K562 (cell line): ENCODE measurements at regions not wholly inside any gene's neighbourhood (a gene's known extent, or its start where the extent isn't known, plus 50 kb on each side); places are given as distances from the start of the nearest gene placed in this dataset.

Experiments
- ATAC-seq: fragments of 200-7000 bp; cut with Tn5 transposase; 3 replicates; pipeline ENCODE4 v1.9.1; 2020; ENCODE audit warnings: moderate library complexity
- BruUV-seq: library from RNA; stranded (reverse); fragments of 400-500 nt; replicated peaks from 2 replicates; lab custom pipeline; 2021; lab: Mats Ljungman, UMichigan
- CTCF ChIA-PET: fragments of 300-600 bp; formaldehyde crosslinking; extraction: SDS; loops from one replicate; lab custom pipeline; 2021; ENCODE audit warnings: low intra/inter-chr PET ratio; lab: Yijun Ruan, JAX
- POLR2A ChIA-PET: fragments of 300-600, 350-650 bp; sonication (Branson Sonifier 250); formaldehyde crosslinking; extraction: SDS; loops from one replicate; lab custom pipeline; 2021; ENCODE audit warnings: antibody characterized with exemption, inconsistent platforms; lab: Yijun Ruan, JAX
- DNase-seq, 4 experiments: peaks; one replicate each; pipeline versions ENCODE4 v3.0.0 to v3.0.0-alpha.2; 2011 to 2018; ENCODE audit warnings: low spot score in 3 of 4, mixed read lengths in 3 of 4; ENCODE audit errors: extremely low read depth in 1 of 4
- FAIRE-seq: peaks from 2 replicates; lab custom pipeline; 2011; peaks lifted over from hg19 to GRCh38; lab: Jason Lieb, UNC
- H2AFZ ChIP-seq: 2 replicates; pipeline ENCODE4 v1.6.0; 2011; ENCODE audit warnings: low read depth, low read length, control low read depth, inconsistent platforms
- H3K27ac ChIP-seq: fragments of 200-600 bp; 3 replicates; pipeline ENCODE4 v1.8.0; 2011; ENCODE audit warnings: low read depth, mild to moderate bottlenecking, control low read depth, inconsistent platforms, low read length, moderate library complexity, mixed read lengths; ENCODE audit errors: extremely low read depth
- H3K27me3 ChIP-seq, 2 experiments: fragments of 300-600 bp in 1 of 2; 2 replicates in 1 of 2; 3 replicates in 1 of 2; pipeline versions ENCODE4 v1.6.0 to v1.8.0; 2011; ENCODE audit warnings: inconsistent platforms in 2 of 2, low read length in 2 of 2, mild to moderate bottlenecking in 1 of 2, mixed read lengths in 1 of 2, moderate library complexity in 1 of 2; ENCODE audit not compliant: control insufficient read depth in 2 of 2, insufficient read depth in 2 of 2
- H3K36me3 ChIP-seq: fragments of 300-600 bp; 3 replicates; pipeline ENCODE4 v1.8.0; 2011; ENCODE audit warnings: mild to moderate bottlenecking, low read length, inconsistent platforms; ENCODE audit not compliant: control insufficient read depth, insufficient read depth
- H3K4me1 ChIP-seq, 2 experiments: fragments of 200-600 bp in 1 of 2; replicated peaks in 1 of 2; 2 replicates in 1 of 2; 3 replicates in 1 of 2; pipeline versions ENCODE4 v1.5.1 to v1.8.0; 2011; ENCODE audit warnings: inconsistent platforms in 2 of 2, low read length in 2 of 2, mild to moderate bottlenecking in 1 of 2, mixed read lengths in 1 of 2, moderate library complexity in 1 of 2; ENCODE audit not compliant: control insufficient read depth in 2 of 2, insufficient read depth in 2 of 2
- H3K4me2 ChIP-seq: 2 replicates; pipeline ENCODE4 v1.6.1; 2011; ENCODE audit warnings: low read length, control low read depth, inconsistent platforms, mixed read lengths; ENCODE audit not compliant: insufficient read depth
- H3K4me3 ChIP-seq: fragments of 200-600 bp; sonication (generic), shearing (Covaris generic); 2 replicates; pipeline ENCODE4 v1.5.1; 2016; ENCODE audit warnings: control low read depth, inconsistent platforms
- H3K79me2 ChIP-seq: fragments of 200-600 bp; 3 replicates; pipeline ENCODE4 v1.8.0; 2011; ENCODE audit warnings: low read length, inconsistent platforms; ENCODE audit not compliant: control insufficient read depth, insufficient read depth
- H3K9ac ChIP-seq, 2 experiments: 2 replicates each; pipeline versions ENCODE4 v1.6.0 to v1.6.1; 2011; ENCODE audit warnings: low read depth in 2 of 2, low read length in 2 of 2, control low read depth in 1 of 2, inconsistent platforms in 1 of 2, mild to moderate bottlenecking in 1 of 2, mixed read lengths in 1 of 2; ENCODE audit not compliant: insufficient read depth in 1 of 2
- H3K9me1 ChIP-seq: one replicate; pipeline ENCODE4 v1.6.0; 2011; ENCODE audit warnings: inconsistent platforms, mild to moderate bottlenecking, low read length, moderate library complexity; ENCODE audit not compliant: control insufficient read depth, insufficient read depth
- H3K9me3 ChIP-seq: replicated peaks from 2 replicates; pipeline ENCODE4 v1.5.1; 2011; ENCODE audit warnings: low read depth, low read length, inconsistent platforms; ENCODE audit not compliant: control insufficient read depth, insufficient read depth
- H4K20me1 ChIP-seq: replicated peaks from 2 replicates; pipeline ENCODE4 v1.6.1; 2011; ENCODE audit warnings: low read length, inconsistent platforms, mixed read lengths; ENCODE audit not compliant: control insufficient read depth, insufficient read depth
- CTCF ChIP-seq, 3 experiments: IDR thresholded peaks in 2 of 3; conservative IDR thresholded peaks in 1 of 3; 2 replicates each; pipeline ENCODE4 v1.5.1; 2011 to 2012; ENCODE audit warnings: low read length in 3 of 3, mild to moderate bottlenecking in 3 of 3, control low read depth in 2 of 3, improper control_type of control experiment in 1 of 3, inconsistent platforms in 1 of 3, low read depth in 1 of 3, mixed read lengths in 1 of 3, moderate library complexity in 1 of 3; ENCODE audit not compliant: insufficient read depth in 2 of 3
- HCFC1 ChIP-seq: IDR thresholded peaks from 2 replicates; pipeline ENCODE4 v1.6.1; 2012; ENCODE audit warnings: low read depth, low read length, improper control_type of control experiment
- HMG20B ChIP-seq: fragments of 250-450 bp; sonication (Bioruptor Pico); IDR thresholded peaks from 2 replicates; pipeline ENCODE4 v1.5.0; 2021; ENCODE audit warnings: mild to moderate bottlenecking
- RAD21 ChIP-seq, 2 experiments: fragments of 250-450 bp in 1 of 2; fragments of 450-650 bp in 1 of 2; sonication (Bioruptor Pico) in 1 of 2; formaldehyde crosslinking in 1 of 2; IDR thresholded peaks in 1 of 2; conservative IDR thresholded peaks in 1 of 2; 2 replicates each; pipeline versions ENCODE4 v1.4.0 to v1.8.0; 2020 to 2022; ENCODE audit warnings: mild to moderate bottlenecking in 2 of 2, moderate library complexity in 1 of 2
- REST ChIP-seq, 2 experiments: fragments of 450-650 bp; formaldehyde crosslinking in 1 of 2; IDR thresholded peaks; 2 replicates each; pipeline versions ENCODE4 v1.4.0 to v1.6.1; 2014 to 2020; ENCODE audit warnings: mild to moderate bottlenecking in 2 of 2, borderline replicate concordance in 1 of 2, low read depth in 1 of 2
- SMC3 ChIP-seq: conservative IDR thresholded peaks from 2 replicates; pipeline ENCODE4 v1.6.1; 2011; ENCODE audit warnings: low read depth, low read length, improper control_type of control experiment; ENCODE audit not compliant: insufficient read depth
- ZNF143 ChIP-seq: sonication (generic); formaldehyde crosslinking; IDR thresholded peaks from 2 replicates; pipeline ENCODE4 v1.9.0; 2022; ENCODE audit warnings: mild to moderate bottlenecking, missing genetic modification reagents
- ZNF445 ChIP-seq: fragments of 250-450 bp; sonication (Bioruptor Pico); IDR thresholded peaks from 2 replicates; pipeline ENCODE4 v1.4.0; 2020; ENCODE audit warnings: low read depth, mild to moderate bottlenecking, moderate library complexity
- WGBS: fragments of 100-300 bp; shearing (Covaris generic); methylation state at CpG from one replicate; pipeline ENCODE4 v1.1.6; 2016; ENCODE audit warnings: low coverage, mixed read lengths; ENCODE audit not compliant: insufficient coverage; ENCODE audit errors: missing lambda C conversion rate; 5-methylcytosine and 5-hydroxymethylcytosine counted together
- in situ Hi-C: fragments of 300-500 bp; cut with MboI; formaldehyde crosslinking; loops from 4 replicates; pipeline ENCODE4 v1.15.0; 2018; ENCODE audit warnings: inconsistent platforms, mixed read lengths
- intact Hi-C: fragments of 100-400 bp; cut with micrococcal nuclease; formaldehyde crosslinking; loops from 2 replicates; pipeline ENCODE4 v1.14.2; 2022

GRCh38 chr10:124262234-124262865 is 156.4 kb downstream of the OAT start (continued):
- TF ChIP-seq HMG20B (CRISPR knock-in tag), result no peak

GRCh38 chr10:124259139-124259825 is 159.4 kb downstream of the OAT start:
- intact Hi-C loops (loop anchor here (10.0 kb wide), 1 partner anchor 126 kb away; no protein-coding TSS in a partner anchor), in situ Hi-C loops (loop anchor here (25.0 kb wide), 1 partner anchor 778 kb away; no protein-coding TSS in a partner anchor)
- no peak for DNase-seq

More at GRCh38 chr10:124259139-124259825, 159.4 kb downstream of the OAT start:
- no peak for FAIRE-seq
- Histone ChIP-seq H2AFZ (no peak overlapping the region), H3K4me1 (no peaks in the 10 kb centered on the region), H3K9me1 (no peaks in the 10 kb centered on the region), H3K36me3 (no peaks in the 10 kb centered on the region), H3K79me2 (no peaks in the 10 kb centered on the region), H4K20me1 (no peaks in the 10 kb centered on the region), H3K9ac (no peak overlapping the region), H3K27me3 (peaks cover 0 to 6% of the 10 kb centered on the region in 2 experiments; a peak in 1 of 5 replicates)
- no peak for ATAC-seq
- POLR2A ChIA-PET, result interaction anchor here (0.6 kb wide), 1 partner anchor 8 kb away, joined by 3 read pairs; no protein-coding TSS in a partner anchor
- 3% methylated on average over 7 of the region's 7 CpGs for WGBS
- BruUV-seq, result no TSS peak
- TF ChIP-seq REST (IDR thresholded peaks at IDR 0.05; ENCODE audit: borderline replicate concordance) (peak; percentile 14; the same call in 1 of the 2 replicates), REST (CRISPR knock-in tag; IDR thresholded peaks at IDR 0.05; ENCODE audit: low read depth) (no peak), HCFC1 (no peak), ZNF445 (CRISPR knock-in tag) (no peak), CTCF (IDR thresholded peaks at IDR 0.05 in 2 of 3, conservative IDR thresholded peaks at IDR 0.05 in 1 of 3; ENCODE audit: insufficient read depth in 2 of 3, low read depth in 1 of 3, low read length in 3 of 3) (peak in 1 of 3 experiments; percentile 16; a peak in 1 of 6 replicates), ZNF143 (CRISPR knock-in tag) (no peak), RAD21 (CRISPR knock-in tag; conservative IDR thresholded peaks at IDR 0.05 in 1 of 2, IDR thresholded peaks at IDR 0.05 in 1 of 2) (peak in 1 of 2 experiments; percentile 32; a peak in 1 of 4 replicates), SMC3 (0 out of 2 replicates have a peak, but pooled peaks have one; percentile 9)
- TF ChIP-seq, all 486 proteins: peak for 4
- Histone ChIP-seq H3K9me3 (no peaks in the 10 kb centered on the region), H3K4me3 (no peak overlapping the region), H3K27ac (no peak overlapping the region), H3K4me2 (no peak overlapping the region)
- CTCF ChIA-PET, result no interaction called here
